ENCODE measurements at regions not wholly inside any gene's neighbourhood (a gene's known extent, or its start where the extent isn't known, plus 50 kb on each side); places are given as distances from the start of the nearest gene placed in this dataset.

GRCh38 chr4:159777689-159778088, 674.8 kb downstream of the RAPGEF2 start:
- Histone ChIP-seq H3K9ac (ENCODE audit: control insufficient read depth, extremely low read depth, insufficient read depth, low read length) (no peak overlapping the region), H2AFZ (ENCODE audit: control insufficient read depth, low read length) (no peak overlapping the region), H3K4me1 (ENCODE audit: control insufficient read depth, extremely low read depth, insufficient read depth, low read length) (no peaks in the 10 kb centered on the region), H4K20me1 (ENCODE audit: control insufficient read depth, extremely low read depth, insufficient read depth, low read length) (no peaks in the 10 kb centered on the region), H3K9me1 (ENCODE audit: control insufficient read depth, extremely low read depth, insufficient read depth, low read length) (no peaks in the 10 kb centered on the region), H3K4me2 (ENCODE audit: control insufficient read depth, extremely low read depth, insufficient read depth, low read depth, low read length) (no peak overlapping the region), H3K9me3 (ENCODE audit: control insufficient read depth, low read depth, low read length) (no peaks in the 10 kb centered on the region), H3K27ac (ENCODE audit: control insufficient read depth, insufficient read depth, low read length) (no peak overlapping the region), H3K79me2 (ENCODE audit: control insufficient read depth, insufficient read depth, low read length) (no peaks in the 10 kb centered on the region), H3K4me3 (ENCODE audit: control insufficient read depth in 2 of 3, extremely low read depth in 1 of 3, insufficient read depth in 2 of 3, low read depth in 1 of 3, low read length in 3 of 3) (no peak overlapping the region), H3K36me3 (ENCODE audit: control insufficient read depth in 2 of 2, extremely low read depth in 1 of 2, insufficient read depth in 2 of 2, low read length in 2 of 2) (no peaks in the 10 kb centered on the region), H3K27me3 (ENCODE audit: control insufficient read depth, extremely low read depth, insufficient read depth, low read length) (no peaks in the 10 kb centered on the region)
- no peak for TF ChIP-seq CTCF (optimal IDR thresholded peaks at IDR 0.05 in 1 of 3, IDR thresholded peaks at IDR 0.05 in 1 of 3, conservative IDR thresholded peaks at IDR 0.05 in 1 of 3; ENCODE audit: extremely low read depth in 1 of 3, insufficient read depth in 2 of 3, low read length in 3 of 3)
- TF ChIP-seq EZH2 (IDR thresholded peaks at IDR 0.05; ENCODE audit: low read length): no peak
- DNase-seq (ENCODE audit: low read depth, low spot score) (no peak), FAIRE-seq (no peak)
- dilution Hi-C loops (cut with MboI; ENCODE audit: extremely low pct_ligation_motif_present, low sequenced_read_pairs): no loop called here

GRCh38 chr4:159778298-159778697, 675.4 kb downstream of the RAPGEF2 start:
- no peak for DNase-seq (ENCODE audit: low read depth, low spot score)
- dilution Hi-C loops (cut with MboI; ENCODE audit: extremely low pct_ligation_motif_present, low sequenced_read_pairs): no loop called here
- H3K4me3 ChIP-seq (ENCODE audit: control insufficient read depth in 2 of 3, extremely low read depth in 1 of 3, insufficient read depth in 2 of 3, low read depth in 1 of 3, low read length in 3 of 3): no peak overlapping the region
- H3K9me3 ChIP-seq (ENCODE audit: control insufficient read depth, low read depth, low read length): no peaks in the 10 kb centered on the region
- no peaks in the 10 kb centered on the region for H3K36me3 ChIP-seq (ENCODE audit: control insufficient read depth in 2 of 2, extremely low read depth in 1 of 2, insufficient read depth in 2 of 2, low read length in 2 of 2)
- FAIRE-seq: no peak
- no peaks in the 10 kb centered on the region for H3K79me2 ChIP-seq (ENCODE audit: control insufficient read depth, insufficient read depth, low read length)
- H3K4me1 ChIP-seq (ENCODE audit: control insufficient read depth, extremely low read depth, insufficient read depth, low read length): no peaks in the 10 kb centered on the region
- H3K27ac ChIP-seq (ENCODE audit: control insufficient read depth, insufficient read depth, low read length): no peak overlapping the region
- H3K9me1 ChIP-seq (ENCODE audit: control insufficient read depth, extremely low read depth, insufficient read depth, low read length): no peaks in the 10 kb centered on the region
- H4K20me1 ChIP-seq (ENCODE audit: control insufficient read depth, extremely low read depth, insufficient read depth, low read length): no peaks in the 10 kb centered on the region
- no peaks in the 10 kb centered on the region for H3K27me3 ChIP-seq (ENCODE audit: control insufficient read depth, extremely low read depth, insufficient read depth, low read length)
- no peak for TF ChIP-seq CTCF (optimal IDR thresholded peaks at IDR 0.05 in 1 of 3, IDR thresholded peaks at IDR 0.05 in 1 of 3, conservative IDR thresholded peaks at IDR 0.05 in 1 of 3; ENCODE audit: extremely low read depth in 1 of 3, insufficient read depth in 2 of 3, low read length in 3 of 3)
- TF ChIP-seq EZH2 (IDR thresholded peaks at IDR 0.05; ENCODE audit: low read length): no peak
- no peak overlapping the region for H2AFZ ChIP-seq (ENCODE audit: control insufficient read depth, low read length)
- H3K9ac ChIP-seq (ENCODE audit: control insufficient read depth, extremely low read depth, insufficient read depth, low read length): no peak overlapping the region
- no peak overlapping the region for H3K4me2 ChIP-seq (ENCODE audit: control insufficient read depth, extremely low read depth, insufficient read depth, low read depth, low read length)

All from keratinocyte (primary cell).